NCI-H524 (cell line): ENCODE measurements at regions not wholly inside any gene's neighbourhood (a gene's known extent, or its start where the extent isn't known, plus 50 kb on each side); places are given as distances from the start of the nearest gene placed in this dataset.
"Not testable (repeated sequence)": the region's sequence is repeated elsewhere in the genome, so short reads cannot be mapped to it uniquely, and the experiment has no call there.

Experiments used
- DNase-seq, 2 experiments: peaks; one replicate each; lab custom pipeline; 2025; lab: John Stamatoyannopoulos, UW

GRCh38 chr3:146382386-146382785, 87.0 kb downstream of the PLSCR2 start:
- DNase-seq = peak in 1 of 2 experiments; percentile 20

- no peak for DNase-seq
Measured at GRCh38 chr3:146380046-146380445, 89.3 kb downstream of the PLSCR2 start.

GRCh38 chr3:146375219-146375618, 94.1 kb downstream of the PLSCR2 start:
- no peak for DNase-seq

- DNase-seq = no peak
Measured at GRCh38 chr3:146374146-146374545, 95.2 kb downstream of the PLSCR2 start.

- no peak for DNase-seq
Measured at GRCh38 chr3:146371902-146372301, 97.5 kb downstream of the PLSCR2 start.

- DNase-seq = no peak
Measured at GRCh38 chr3:146368882-146369523, 100.4 kb downstream of the PLSCR2 start.

GRCh38 chr3:146359841-146360240, 108.9 kb upstream of the PLSCR4 start:
- DNase-seq = no peak

GRCh38 chr3:146354421-146354820, 103.5 kb upstream of the PLSCR4 start:
- not testable (repeated sequence) for DNase-seq

GRCh38 chr3:146350852-146351251, 99.9 kb upstream of the PLSCR4 start:
- DNase-seq = no peak

- no peak for DNase-seq
Measured at GRCh38 chr3:146345900-146346299, 95.0 kb upstream of the PLSCR4 start.

GRCh38 chr3:146343551-146343950, 92.6 kb upstream of the PLSCR4 start:
- DNase-seq = peak; percentile 14 to 69

GRCh38 chr3:146342989-146343388, 92.1 kb upstream of the PLSCR4 start:
- DNase-seq = no peak

- DNase-seq = no peak
Measured at GRCh38 chr3:146339349-146339748, 88.4 kb upstream of the PLSCR4 start.

GRCh38 chr3:146337991-146338390, 87.1 kb upstream of the PLSCR4 start:
- no peak for DNase-seq

GRCh38 chr3:146335386-146335785, 84.5 kb upstream of the PLSCR4 start:
- DNase-seq = no peak

GRCh38 chr3:146334151-146334550, 83.2 kb upstream of the PLSCR4 start:
- DNase-seq = no peak

GRCh38 chr3:146331967-146332366, 81.1 kb upstream of the PLSCR4 start:
- no peak for DNase-seq

- peak; percentile 18 to 47 for DNase-seq
Measured at GRCh38 chr3:146326875-146327543, 76.1 kb upstream of the PLSCR4 start.

- DNase-seq = no peak
Measured at GRCh38 chr3:146325170-146325569, 74.3 kb upstream of the PLSCR4 start.

GRCh38 chr3:146322216-146322817, 71.4 kb upstream of the PLSCR4 start:
- no peak for DNase-seq

GRCh38 chr3:146314871-146315270, 64.0 kb upstream of the PLSCR4 start:
- DNase-seq = no peak

- no peak for DNase-seq
Measured at GRCh38 chr3:146313746-146314111, 62.8 kb upstream of the PLSCR4 start.

GRCh38 chr3:146313031-146313745, 62.3 kb upstream of the PLSCR4 start:
- no peak for DNase-seq
